OCI-LY3 (cell line): ENCODE measurements at regions not wholly inside any gene's neighbourhood (a gene's known extent, or its start where the extent isn't known, plus 50 kb on each side); places are given as distances from the start of the nearest gene placed in this dataset.
"Not testable (repeated sequence)": the region's sequence is repeated elsewhere in the genome, so short reads cannot be mapped to it uniquely, and the experiment has no call there.

ENCODE experiments used
- EZH2phosphoT487 ChIP-seq: fragments of 200-600 bp; shearing (Covaris generic); IDR thresholded peaks from 2 replicates; pipeline ENCODE4 v1.6.1; 2018; ENCODE audit warnings: antibody characterized with exemption, mixed run types, low read depth
- TF ChIP-seq, protein P1 (sequence below): fragments of 200-600, 300-600 bp; sonication (generic); IDR thresholded peaks from 2 replicates; pipeline ENCODE4 v1.5.1; 2014; ENCODE audit warnings: antibody characterized with exemption, low read length, low read depth

DNA sequence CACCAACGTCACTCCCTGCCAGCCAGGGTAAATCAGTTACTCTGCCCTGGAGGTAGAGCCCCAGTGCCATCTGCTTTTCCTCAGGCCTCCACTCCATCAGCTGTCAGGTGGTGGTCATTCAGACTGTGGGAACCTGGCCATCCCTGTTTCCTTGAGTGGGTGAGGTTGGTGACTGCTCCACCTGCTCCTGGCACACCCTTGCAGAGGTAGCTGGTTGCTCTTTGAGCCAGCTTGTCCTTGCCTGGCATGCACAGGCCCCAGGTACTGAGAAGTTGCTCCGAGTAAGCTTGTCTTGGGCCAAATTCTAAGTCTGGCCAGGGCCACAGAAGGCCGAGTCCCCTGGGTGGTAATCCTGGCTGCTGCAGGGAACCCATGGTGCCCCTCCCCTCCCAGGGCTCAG lies 248.3 kb downstream of the CWH43 start:
- TF ChIP-seq, protein P1, sequence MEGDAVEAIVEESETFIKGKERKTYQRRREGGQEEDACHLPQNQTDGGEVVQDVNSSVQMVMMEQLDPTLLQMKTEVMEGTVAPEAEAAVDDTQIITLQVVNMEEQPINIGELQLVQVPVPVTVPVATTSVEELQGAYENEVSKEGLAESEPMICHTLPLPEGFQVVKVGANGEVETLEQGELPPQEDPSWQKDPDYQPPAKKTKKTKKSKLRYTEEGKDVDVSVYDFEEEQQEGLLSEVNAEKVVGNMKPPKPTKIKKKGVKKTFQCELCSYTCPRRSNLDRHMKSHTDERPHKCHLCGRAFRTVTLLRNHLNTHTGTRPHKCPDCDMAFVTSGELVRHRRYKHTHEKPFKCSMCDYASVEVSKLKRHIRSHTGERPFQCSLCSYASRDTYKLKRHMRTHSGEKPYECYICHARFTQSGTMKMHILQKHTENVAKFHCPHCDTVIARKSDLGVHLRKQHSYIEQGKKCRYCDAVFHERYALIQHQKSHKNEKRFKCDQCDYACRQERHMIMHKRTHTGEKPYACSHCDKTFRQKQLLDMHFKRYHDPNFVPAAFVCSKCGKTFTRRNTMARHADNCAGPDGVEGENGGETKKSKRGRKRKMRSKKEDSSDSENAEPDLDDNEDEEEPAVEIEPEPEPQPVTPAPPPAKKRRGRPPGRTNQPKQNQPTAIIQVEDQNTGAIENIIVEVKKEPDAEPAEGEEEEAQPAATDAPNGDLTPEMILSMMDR, result not testable (repeated sequence)
- not testable (repeated sequence) for TF ChIP-seq EZH2phosphoT487
